Neural progenitor cell (in vitro differentiated cells): ENCODE measurements at regions not wholly inside any gene's neighbourhood (a gene's known extent, or its start where the extent isn't known, plus 50 kb on each side); places are given as distances from the start of the nearest gene placed in this dataset.

Experiments
- CTCF ChIP-seq: fragments of 200-600 bp; sonication (generic); IDR thresholded peaks from 2 replicates; pipeline ENCODE4 v1.5.1; 2017; ENCODE audit warnings: antibody characterized with exemption, mild to moderate bottlenecking
- EZH2 ChIP-seq: fragments of 200-600 bp; sonication (generic); IDR thresholded peaks from 2 replicates; pipeline ENCODE4 v1.6.1; 2017; ENCODE audit warnings: antibody characterized with exemption, mild to moderate bottlenecking, moderate library complexity
- EZH2phosphoT487 ChIP-seq: fragments of 200-600 bp; sonication (generic); IDR thresholded peaks from 2 replicates; pipeline ENCODE4 v1.6.1; 2017; ENCODE audit warnings: antibody characterized with exemption

- TF ChIP-seq CTCF: no peak
- no peak for TF ChIP-seq EZH2
- no peak for TF ChIP-seq EZH2phosphoT487
Observed at GRCh38 chr18:22285361-22286140, 116.2 kb downstream of the GATA6 start.
